HCT116 (cell line): ENCODE measurements at regions not wholly inside any gene's neighbourhood (a gene's known extent, or its start where the extent isn't known, plus 50 kb on each side); places are given as distances from the start of the nearest gene placed in this dataset.
A peak's percentile ranks its signal among the peaks of the same experiment; 100 is the strongest.

ENCODE experiments used
- ATAC-seq: fragments of 200-7000 bp; cut with Tn5 transposase; 2 replicates; pipeline ENCODE4 v1.9.1; 2020; ENCODE audit warnings: mild to moderate bottlenecking, moderate library complexity
- BruUV-seq: library from RNA; stranded (reverse); fragments of 400-500 nt; replicated peaks from 2 replicates; lab custom pipeline; 2021; lab: Mats Ljungman, UMichigan
- CTCF ChIA-PET: fragments of 300-600 bp; sonication (Branson Sonifier 250); formaldehyde crosslinking; loops from one replicate; lab custom pipeline; 2021; ENCODE audit warnings: antibody characterized with exemption; lab: Charles Lee
- POLR2A ChIA-PET: fragments of 300-600, 350-600 bp; sonication (Branson Sonifier 250); formaldehyde crosslinking; loops from one replicate; lab custom pipeline; 2021; ENCODE audit warnings: antibody characterized with exemption; lab: Charles Lee
- RAD21 ChIA-PET, 2 experiments: fragments of 300-600 bp; sonication (Branson Sonifier 250); formaldehyde crosslinking; loops; one replicate each; lab custom pipeline; 2023; ENCODE audit warnings: low total read pairs in 2 of 2; ENCODE audit not compliant: uncharacterized antibody in 2 of 2, unreplicated experiment in 2 of 2, low non-redundant PET in 1 of 2; lab: Charles Lee
- DNase-seq: peaks from one replicate; pipeline ENCODE4 v3.0.0-alpha.2; 2010; ENCODE audit warnings: low read depth, low spot score
- H2AFZ ChIP-seq: fragments of 200-600 bp; shearing (Covaris generic), sonication (generic); 2 replicates; pipeline ENCODE4 v1.6.1; 2017; ENCODE audit warnings: low read depth, mixed run types, mixed read lengths, antibody characterized with exemption, low read length; ENCODE audit not compliant: poor library complexity, severe bottlenecking
- H3K27ac ChIP-seq: 2 replicates; pipeline ENCODE4 v1.5.1; 2012; ENCODE audit warnings: low read depth, low read length
- H3K27me3 ChIP-seq: fragments of 200-600 bp; sonication (generic); 2 replicates; pipeline ENCODE4 v1.6.1; 2016; ENCODE audit warnings: mixed run types, low read length, mixed read lengths; ENCODE audit not compliant: insufficient read depth
- H3K36me3 ChIP-seq, 2 experiments: fragments of 200-500 bp in 1 of 2; fragments of 200-600 bp in 1 of 2; sonication (Bioruptor generic) in 1 of 2; sonication (generic) in 1 of 2; 2 replicates each; pipeline versions ENCODE4 v1.5.1 to v1.6.1; 2014 to 2016; ENCODE audit warnings: low read length in 2 of 2, inconsistent platforms in 1 of 2, mixed read lengths in 1 of 2, mixed run types in 1 of 2; ENCODE audit not compliant: insufficient read depth in 2 of 2, control insufficient read depth in 1 of 2
- H3K4me1 ChIP-seq, 2 experiments: fragments of 200-600 bp in 1 of 2; sonication (generic) in 1 of 2; 2 replicates each; pipeline versions ENCODE4 v1.5.1 to v1.6.1; 2012 to 2017; ENCODE audit warnings: low read length in 2 of 2, inconsistent platforms in 1 of 2, mild to moderate bottlenecking in 1 of 2, mixed read lengths in 1 of 2, mixed run types in 1 of 2, moderate library complexity in 1 of 2; ENCODE audit not compliant: insufficient read depth in 2 of 2, control insufficient read depth in 1 of 2
- H3K4me2 ChIP-seq: fragments of 200-600 bp; sonication (generic); 2 replicates; pipeline ENCODE4 v1.6.1; 2017; ENCODE audit warnings: mixed run types, low read length, mixed read lengths
- H3K4me3 ChIP-seq, 2 experiments: fragments of 200-600 bp in 1 of 2; sonication (generic) in 1 of 2; replicated peaks in 1 of 2; 2 replicates each; pipeline ENCODE4 v1.5.1; 2011 to 2016; ENCODE audit warnings: low read length in 2 of 2, control low read depth in 1 of 2, low read depth in 1 of 2, mild to moderate bottlenecking in 1 of 2, mixed read lengths in 1 of 2, mixed run types in 1 of 2
- H3K79me2 ChIP-seq: fragments of 200-600 bp; sonication (generic); 2 replicates; pipeline ENCODE4 v1.6.1; 2017; ENCODE audit warnings: mild to moderate bottlenecking, mixed run types, low read length, moderate library complexity, mixed read lengths; ENCODE audit not compliant: insufficient read depth
- H3K9ac ChIP-seq: fragments of 200-600 bp; sonication (generic); 2 replicates; pipeline ENCODE4 v1.6.1; 2016; ENCODE audit warnings: low read length, mixed read lengths
- H3K9me2 ChIP-seq: fragments of 200-600 bp; sonication (generic), shearing (Covaris generic); 2 replicates; pipeline ENCODE4 v1.6.1; 2017; ENCODE audit warnings: mixed run types, mild to moderate bottlenecking, moderate library complexity; ENCODE audit not compliant: insufficient read depth
- H3K9me3 ChIP-seq, 2 experiments: fragments of 200-500 bp in 1 of 2; fragments of 200-600 bp in 1 of 2; sonication (Bioruptor generic) in 1 of 2; sonication (generic) in 1 of 2; 2 replicates each; pipeline ENCODE4 v1.6.1; 2014 to 2017; ENCODE audit warnings: low read length in 2 of 2, mixed read lengths in 2 of 2, inconsistent platforms in 1 of 2, low read depth in 1 of 2, mild to moderate bottlenecking in 1 of 2, mixed run types in 1 of 2, moderate library complexity in 1 of 2; ENCODE audit not compliant: control insufficient read depth in 1 of 2, insufficient read depth in 1 of 2
- H4K20me1 ChIP-seq: fragments of 200-600 bp; sonication (generic), shearing (Covaris generic); 2 replicates; pipeline ENCODE4 v1.6.1; 2017; ENCODE audit warnings: mixed run types, mild to moderate bottlenecking, moderate library complexity; ENCODE audit not compliant: insufficient read depth
- CBX3 ChIP-seq: IDR thresholded peaks from 2 replicates; pipeline ENCODE4 v1.6.1; 2012; ENCODE audit warnings: low read depth
- CEBPB ChIP-seq: IDR thresholded peaks from 2 replicates; pipeline ENCODE4 v1.6.1; 2012; ENCODE audit warnings: low read depth
- ELF1 ChIP-seq: IDR thresholded peaks from 2 replicates; pipeline ENCODE4 v1.6.1; 2012; ENCODE audit warnings: low read depth, borderline replicate concordance
- EZH2 ChIP-seq: fragments of 200-600 bp; sonication (generic); IDR thresholded peaks from 2 replicates; pipeline ENCODE4 v1.6.1; 2017; ENCODE audit warnings: antibody characterized with exemption, mixed run types
- EZH2phosphoT487 ChIP-seq: fragments of 200-600 bp; IDR thresholded peaks from 2 replicates; pipeline ENCODE4 v1.6.1; 2018; ENCODE audit warnings: antibody characterized with exemption, borderline replicate concordance
- FOSL1 ChIP-seq: IDR thresholded peaks from 2 replicates; pipeline ENCODE4 v1.6.1; 2012; ENCODE audit warnings: low read depth
- JUND ChIP-seq: IDR thresholded peaks from 2 replicates; pipeline ENCODE4 v1.6.1; 2012
- POLR2A ChIP-seq: IDR thresholded peaks from 2 replicates; pipeline ENCODE4 v1.7.0; 2011; ENCODE audit warnings: borderline replicate concordance; ENCODE audit not compliant: insufficient read depth, insufficient read length; ENCODE audit errors: extremely low read depth
- POLR2AphosphoS5 ChIP-seq: IDR thresholded peaks from 2 replicates; pipeline ENCODE4 v1.6.1; 2011; ENCODE audit warnings: mild to moderate bottlenecking, low read depth, low read length, moderate library complexity
- SIN3A ChIP-seq: IDR thresholded peaks from 2 replicates; pipeline ENCODE4 v1.6.1; 2012; ENCODE audit warnings: low read depth
- SP1 ChIP-seq: IDR thresholded peaks from 2 replicates; pipeline ENCODE4 v1.6.1; 2012; ENCODE audit warnings: low read depth
- SRF ChIP-seq: IDR thresholded peaks from 2 replicates; pipeline ENCODE4 v1.6.1; 2012; ENCODE audit warnings: low read depth
- TCF7L2 ChIP-seq: IDR thresholded peaks from 2 replicates; pipeline ENCODE4 v1.7.0; 2011; ENCODE audit warnings: borderline replicate concordance, inconsistent platforms; ENCODE audit not compliant: insufficient read depth, insufficient read length; ENCODE audit errors: extremely low read depth
- ZFX ChIP-seq: fragments of 450-650 bp; IDR thresholded peaks from 2 replicates; pipeline ENCODE4 v1.6.1; 2017
- ZNF274 ChIP-seq: fragments of 200-500 bp; sonication (Bioruptor generic); IDR thresholded peaks from 2 replicates; pipeline ENCODE4 v1.6.1; 2014; ENCODE audit warnings: mild to moderate bottlenecking, low read depth, low read length, inconsistent platforms
- intact Hi-C: fragments of 100-400 bp; cut with micrococcal nuclease; formaldehyde crosslinking; loops from 2 replicates; pipeline ENCODE4 v1.10.0; 2022
- TF ChIP-seq, protein P1 (sequence below): IDR thresholded peaks from 2 replicates; pipeline ENCODE4 v1.6.1; 2012
- TF ChIP-seq, protein P2 (sequence below): IDR thresholded peaks from 2 replicates; pipeline ENCODE4 v1.6.1; 2011; ENCODE audit warnings: mild to moderate bottlenecking, low read length, moderate library complexity; ENCODE audit not compliant: insufficient replicate concordance; ENCODE audit errors: extremely low read depth
- TF ChIP-seq, protein P3 (sequence below), 3 experiments: fragments of 200-600 bp in 1 of 3; sonication (generic) in 1 of 3; IDR thresholded peaks in 2 of 3; conservative IDR thresholded peaks in 1 of 3; 2 replicates each; pipeline ENCODE4 v1.5.1; 2012 to 2017; ENCODE audit warnings: low read depth in 2 of 3, low read length in 2 of 3, antibody characterized with exemption in 1 of 3, borderline replicate concordance in 1 of 3, control low read depth in 1 of 3, mild to moderate bottlenecking in 1 of 3, mixed read lengths in 1 of 3, mixed run types in 1 of 3, moderate library complexity in 1 of 3; ENCODE audit not compliant: insufficient read depth in 1 of 3
- TF ChIP-seq, protein P4 (sequence below): IDR thresholded peaks from 2 replicates; pipeline ENCODE4 v1.6.1; 2012

DNA sequence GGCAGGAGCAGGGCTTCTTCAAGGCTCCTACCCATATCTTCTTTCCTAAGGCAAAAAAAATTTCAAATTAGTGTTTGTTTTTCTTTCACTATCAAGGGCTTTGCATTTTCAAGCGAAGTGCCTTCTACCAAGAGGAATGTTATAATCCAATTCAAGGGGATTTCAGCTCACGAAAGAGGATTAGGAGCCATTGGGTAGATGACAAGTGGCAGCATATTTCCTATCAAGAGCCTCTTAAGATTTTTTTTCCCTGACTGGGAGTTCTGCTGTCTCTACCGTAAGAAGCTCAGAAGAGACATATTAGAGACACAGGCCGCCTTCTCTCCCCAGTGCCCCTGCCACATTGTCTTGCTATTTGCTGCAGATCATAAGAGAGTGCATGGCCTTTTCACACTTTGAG, 55.9 kb upstream of the BMAL1 start:
- DNase-seq = no peak
- Histone ChIP-seq H3K36me3 (no peaks in the 10 kb centered on the region), H2AFZ (no peak overlapping the region), H4K20me1 (no peaks in the 10 kb centered on the region), H3K9me2 (no peaks in the 10 kb centered on the region), H3K9ac (no peak overlapping the region), H3K4me2 (no peak overlapping the region), H3K4me1 (peaks cover 3 to 30% of the 10 kb centered on the region in 2 experiments), H3K9me3 (no peaks in the 10 kb centered on the region), H3K27me3 (no peaks in the 10 kb centered on the region), H3K79me2 (no peaks in the 10 kb centered on the region), H3K4me3 (no peak overlapping the region), H3K27ac (no peak overlapping the region)
- TF ChIP-seq ELF1 = no peak
- TF ChIP-seq EZH2phosphoT487 = no peak
- no peak for ATAC-seq
- intact Hi-C loops = no loop called here
- POLR2A ChIA-PET = no interaction called here
- RAD21 ChIA-PET = no interaction called here
- no TSS peak for BruUV-seq
- CTCF ChIA-PET = interaction anchor here (1.0 kb wide), 1 partner anchor 15 kb away, joined by 3 read pairs; no protein-coding TSS in a partner anchor

DNA sequence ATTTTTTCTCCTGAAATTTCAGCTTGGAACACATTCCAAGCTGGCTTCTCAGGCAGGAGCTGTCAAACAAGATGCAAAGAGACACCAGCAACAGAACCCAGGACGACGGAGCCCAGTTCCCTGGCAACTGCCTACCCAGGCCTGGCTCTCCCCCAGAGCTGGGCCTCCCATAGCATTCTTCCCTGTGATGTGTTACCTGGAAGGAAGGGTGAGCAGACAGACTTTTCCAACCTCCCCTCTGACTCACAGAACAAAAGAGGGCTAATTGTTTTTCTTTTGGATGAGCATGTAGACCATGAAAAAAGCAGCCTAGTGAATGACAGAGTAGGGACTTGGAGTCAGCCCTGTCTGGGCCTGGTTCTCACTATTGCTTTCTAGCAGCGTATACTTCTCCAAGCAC, 55.3 kb upstream of the BMAL1 start:
- no peak overlapping the region for H2AFZ ChIP-seq

More for the DNA sequence above, 55.3 kb upstream of the BMAL1 start:
- CTCF ChIA-PET = interaction anchor here (1.0 kb wide), 1 partner anchor 15 kb away, joined by 3 read pairs; no protein-coding TSS in a partner anchor
- H3K27ac ChIP-seq = no peak overlapping the region
- no peaks in the 10 kb centered on the region for H4K20me1 ChIP-seq
- peaks cover 0 to 25% of the 10 kb centered on the region in 2 experiments; a peak in 2 of 4 replicates for H3K4me1 ChIP-seq
- POLR2A ChIA-PET = no interaction called here
- ATAC-seq (peak; percentile 54; the same call in 1 of the 2 replicates), DNase-seq (no peak)
- no peaks in the 10 kb centered on the region for H3K9me2 ChIP-seq
- H3K4me2 ChIP-seq = no peak overlapping the region
- TF ChIP-seq ZNF274 (no peak), EZH2 (no peak), POLR2AphosphoS5 (no peak), POLR2A (no peak), TCF7L2 (no peak), ZFX (no peak), CBX3 (no peak), SIN3A (no peak), SRF (no peak), EZH2phosphoT487 (no peak), CEBPB (no peak), FOSL1 (no peak), JUND (no peak), SP1 (no peak)
- TF ChIP-seq, protein P1, sequence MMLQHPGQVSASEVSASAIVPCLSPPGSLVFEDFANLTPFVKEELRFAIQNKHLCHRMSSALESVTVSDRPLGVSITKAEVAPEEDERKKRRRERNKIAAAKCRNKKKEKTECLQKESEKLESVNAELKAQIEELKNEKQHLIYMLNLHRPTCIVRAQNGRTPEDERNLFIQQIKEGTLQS = no peak
- TF ChIP-seq, protein P2, sequence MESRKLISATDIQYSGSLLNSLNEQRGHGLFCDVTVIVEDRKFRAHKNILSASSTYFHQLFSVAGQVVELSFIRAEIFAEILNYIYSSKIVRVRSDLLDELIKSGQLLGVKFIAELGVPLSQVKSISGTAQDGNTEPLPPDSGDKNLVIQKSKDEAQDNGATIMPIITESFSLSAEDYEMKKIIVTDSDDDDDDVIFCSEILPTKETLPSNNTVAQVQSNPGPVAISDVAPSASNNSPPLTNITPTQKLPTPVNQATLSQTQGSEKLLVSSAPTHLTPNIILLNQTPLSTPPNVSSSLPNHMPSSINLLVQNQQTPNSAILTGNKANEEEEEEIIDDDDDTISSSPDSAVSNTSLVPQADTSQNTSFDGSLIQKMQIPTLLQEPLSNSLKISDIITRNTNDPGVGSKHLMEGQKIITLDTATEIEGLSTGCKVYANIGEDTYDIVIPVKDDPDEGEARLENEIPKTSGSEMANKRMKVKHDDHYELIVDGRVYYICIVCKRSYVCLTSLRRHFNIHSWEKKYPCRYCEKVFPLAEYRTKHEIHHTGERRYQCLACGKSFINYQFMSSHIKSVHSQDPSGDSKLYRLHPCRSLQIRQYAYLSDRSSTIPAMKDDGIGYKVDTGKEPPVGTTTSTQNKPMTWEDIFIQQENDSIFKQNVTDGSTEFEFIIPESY = no peak
- TF ChIP-seq, protein P3, sequence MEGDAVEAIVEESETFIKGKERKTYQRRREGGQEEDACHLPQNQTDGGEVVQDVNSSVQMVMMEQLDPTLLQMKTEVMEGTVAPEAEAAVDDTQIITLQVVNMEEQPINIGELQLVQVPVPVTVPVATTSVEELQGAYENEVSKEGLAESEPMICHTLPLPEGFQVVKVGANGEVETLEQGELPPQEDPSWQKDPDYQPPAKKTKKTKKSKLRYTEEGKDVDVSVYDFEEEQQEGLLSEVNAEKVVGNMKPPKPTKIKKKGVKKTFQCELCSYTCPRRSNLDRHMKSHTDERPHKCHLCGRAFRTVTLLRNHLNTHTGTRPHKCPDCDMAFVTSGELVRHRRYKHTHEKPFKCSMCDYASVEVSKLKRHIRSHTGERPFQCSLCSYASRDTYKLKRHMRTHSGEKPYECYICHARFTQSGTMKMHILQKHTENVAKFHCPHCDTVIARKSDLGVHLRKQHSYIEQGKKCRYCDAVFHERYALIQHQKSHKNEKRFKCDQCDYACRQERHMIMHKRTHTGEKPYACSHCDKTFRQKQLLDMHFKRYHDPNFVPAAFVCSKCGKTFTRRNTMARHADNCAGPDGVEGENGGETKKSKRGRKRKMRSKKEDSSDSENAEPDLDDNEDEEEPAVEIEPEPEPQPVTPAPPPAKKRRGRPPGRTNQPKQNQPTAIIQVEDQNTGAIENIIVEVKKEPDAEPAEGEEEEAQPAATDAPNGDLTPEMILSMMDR (IDR thresholded peaks at IDR 0.05 in 2 of 3, conservative IDR thresholded peaks at IDR 0.05 in 1 of 3; ENCODE audit: borderline replicate concordance in 1 of 3, insufficient read depth in 1 of 3, low read depth in 2 of 3, low read length in 2 of 3) = no peak
- TF ChIP-seq, protein P4, sequence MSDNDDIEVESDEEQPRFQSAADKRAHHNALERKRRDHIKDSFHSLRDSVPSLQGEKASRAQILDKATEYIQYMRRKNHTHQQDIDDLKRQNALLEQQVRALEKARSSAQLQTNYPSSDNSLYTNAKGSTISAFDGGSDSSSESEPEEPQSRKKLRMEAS = no peak
- H3K9me3 ChIP-seq = no peaks in the 10 kb centered on the region
- RAD21 ChIA-PET = no interaction called here
- H3K79me2 ChIP-seq = no peaks in the 10 kb centered on the region
- H3K4me3 ChIP-seq = no peak overlapping the region
- H3K9ac ChIP-seq = no peak overlapping the region
- intact Hi-C loops = no loop called here
- H3K27me3 ChIP-seq = no peaks in the 10 kb centered on the region
- no TSS peak for BruUV-seq
- H3K36me3 ChIP-seq = no peaks in the 10 kb centered on the region
